SK-N-SH (cell line): ENCODE measurements at regions not wholly inside any gene's neighbourhood (a gene's known extent, or its start where the extent isn't known, plus 50 kb on each side); places are given as distances from the start of the nearest gene placed in this dataset.

Source experiments
- FOSL2 ChIP-seq: IDR thresholded peaks from 2 replicates; pipeline ENCODE4 v1.4.0; 2012; ENCODE audit warnings: low read depth, mild to moderate bottlenecking, moderate library complexity, borderline replicate concordance
- FOXM1 ChIP-seq: IDR thresholded peaks from 2 replicates; pipeline ENCODE4 v1.4.0; 2012; ENCODE audit warnings: low read depth, mild to moderate bottlenecking
- MAX ChIP-seq: IDR thresholded peaks from 2 replicates; pipeline ENCODE4 v1.4.0; 2012; ENCODE audit warnings: low read depth
- MXI1 ChIP-seq: IDR thresholded peaks from 2 replicates; pipeline ENCODE4 v1.6.1; 2012; ENCODE audit warnings: mild to moderate bottlenecking, low read depth, low read length, improper control_type of control experiment
- POLR2AphosphoS5 ChIP-seq: IDR thresholded peaks from 2 replicates; pipeline ENCODE4 v1.6.1; 2012; ENCODE audit warnings: low read depth, low read length
- SMC3 ChIP-seq: IDR thresholded peaks from 2 replicates; pipeline ENCODE4 v1.6.1; 2012; ENCODE audit warnings: low read depth, low read length, improper control_type of control experiment

- no peak for TF ChIP-seq MAX
- TF ChIP-seq FOXM1: no peak
- TF ChIP-seq FOSL2: no peak
- no peak for TF ChIP-seq MXI1
- TF ChIP-seq SMC3: no peak
- no peak for TF ChIP-seq POLR2AphosphoS5
Observed at GRCh38 chr12:125239563-125239962, 174.3 kb downstream of the AACS start.
